GM12892 (cell line): ENCODE measurements at regions not wholly inside any gene's neighbourhood (a gene's known extent, or its start where the extent isn't known, plus 50 kb on each side); places are given as distances from the start of the nearest gene placed in this dataset.

Source experiments
- DNase-seq: peaks from one replicate; pipeline ENCODE4 v3.0.0; 2011; ENCODE audit not compliant: insufficient read length
- FAIRE-seq: peaks from 2 replicates; lab custom pipeline; 2011; peaks lifted over from hg19 to GRCh38; lab: Jason Lieb, UNC
- POLR2A ChIP-seq: IDR thresholded peaks from 2 replicates; pipeline ENCODE4 v1.6.1; 2011; ENCODE audit warnings: low read depth, low read length, control low read depth
- POLR2AphosphoS5 ChIP-seq: IDR thresholded peaks from 2 replicates; pipeline ENCODE4 v1.6.1; 2011; ENCODE audit warnings: low read depth, low read length, control low read depth
- TAF1 ChIP-seq: IDR thresholded peaks from 2 replicates; pipeline ENCODE4 v1.6.1; 2011; ENCODE audit warnings: low read depth, mild to moderate bottlenecking, control low read depth, low read length, borderline replicate concordance

DNA sequence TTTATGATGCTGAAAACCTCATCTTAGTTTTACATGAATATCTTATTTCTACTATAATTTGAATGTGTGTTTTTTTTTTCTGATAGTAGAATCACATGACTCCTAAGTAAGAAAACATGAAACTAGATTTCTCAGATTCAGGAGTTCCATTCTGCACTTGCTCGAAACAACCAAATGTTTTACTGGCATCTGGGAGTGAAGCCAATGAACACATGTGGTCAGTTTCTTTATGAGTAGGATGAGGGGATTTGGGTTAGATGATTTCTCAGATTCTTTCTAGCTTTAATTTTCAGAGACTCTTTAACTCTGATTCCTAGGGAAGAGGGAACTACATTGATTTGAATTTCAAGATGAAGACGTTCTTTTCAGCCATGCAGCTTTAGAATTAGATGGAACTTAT, 225.0 kb upstream of the NT5C1B start:
- no peak for FAIRE-seq
- TF ChIP-seq TAF1 = no peak
- TF ChIP-seq POLR2A = no peak
- no peak for TF ChIP-seq POLR2AphosphoS5
- no peak for DNase-seq

DNA sequence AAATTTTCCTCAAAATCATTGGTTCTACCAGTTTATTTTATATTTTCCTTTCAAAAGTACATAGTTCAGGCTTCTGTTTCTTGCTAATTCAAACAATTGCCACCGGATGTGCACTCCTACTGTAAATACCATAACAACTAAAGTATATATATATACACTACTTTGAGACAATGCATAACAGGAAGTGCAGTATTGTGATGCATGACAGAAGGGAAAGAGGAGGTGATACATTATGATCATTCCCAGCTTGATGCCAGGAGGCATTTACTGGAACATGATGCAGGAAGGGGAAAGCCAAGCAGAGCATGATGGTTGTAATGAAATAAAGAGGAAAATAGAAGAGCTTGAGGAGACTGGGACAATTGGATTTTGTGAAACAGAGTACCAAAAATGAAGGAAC, 215.2 kb upstream of the NT5C1B start:
- no peak for DNase-seq
- FAIRE-seq = no peak
- TF ChIP-seq TAF1 (no peak), POLR2A (no peak), POLR2AphosphoS5 (no peak)

DNA sequence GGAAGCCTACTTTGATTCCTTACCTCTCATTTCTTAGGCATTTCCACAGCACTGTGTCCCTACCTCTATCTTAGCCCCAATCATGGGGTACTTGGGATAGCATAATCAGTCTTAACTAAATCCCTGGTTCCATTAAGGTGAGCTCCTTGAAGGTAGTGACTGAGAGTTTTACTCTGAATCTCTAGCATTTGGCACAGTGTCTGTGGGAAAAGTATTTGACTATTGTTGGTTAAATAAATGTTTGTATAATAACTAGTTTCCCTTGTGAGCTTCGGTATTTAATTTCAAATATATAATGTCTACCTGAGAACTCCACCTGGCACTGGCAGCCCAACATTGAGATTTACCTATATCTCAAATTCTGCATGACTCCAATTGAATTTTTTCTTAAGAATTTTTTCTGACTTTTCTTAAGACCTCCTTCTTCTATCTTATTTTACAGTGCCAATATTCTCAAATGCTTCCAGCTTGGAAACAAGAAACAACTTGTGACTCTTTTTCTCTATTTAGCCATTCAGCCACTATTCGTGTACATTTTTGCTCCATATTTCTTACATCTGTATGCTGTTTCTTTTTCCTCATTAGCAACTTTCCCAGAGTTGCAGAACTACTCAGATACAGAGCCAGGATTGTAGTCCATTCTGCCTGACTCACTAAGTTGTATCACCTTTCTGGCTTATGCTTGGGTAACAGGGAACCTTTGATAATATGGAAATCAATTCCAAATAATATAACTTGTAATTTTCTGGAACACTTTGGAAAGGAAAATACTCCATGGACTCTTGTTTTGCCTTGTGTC, 214.0 kb upstream of the NT5C1B start:
- no peak for TF ChIP-seq TAF1
- TF ChIP-seq POLR2AphosphoS5 = no peak
- TF ChIP-seq POLR2A = no peak
- FAIRE-seq = no peak
- no peak for DNase-seq

DNA sequence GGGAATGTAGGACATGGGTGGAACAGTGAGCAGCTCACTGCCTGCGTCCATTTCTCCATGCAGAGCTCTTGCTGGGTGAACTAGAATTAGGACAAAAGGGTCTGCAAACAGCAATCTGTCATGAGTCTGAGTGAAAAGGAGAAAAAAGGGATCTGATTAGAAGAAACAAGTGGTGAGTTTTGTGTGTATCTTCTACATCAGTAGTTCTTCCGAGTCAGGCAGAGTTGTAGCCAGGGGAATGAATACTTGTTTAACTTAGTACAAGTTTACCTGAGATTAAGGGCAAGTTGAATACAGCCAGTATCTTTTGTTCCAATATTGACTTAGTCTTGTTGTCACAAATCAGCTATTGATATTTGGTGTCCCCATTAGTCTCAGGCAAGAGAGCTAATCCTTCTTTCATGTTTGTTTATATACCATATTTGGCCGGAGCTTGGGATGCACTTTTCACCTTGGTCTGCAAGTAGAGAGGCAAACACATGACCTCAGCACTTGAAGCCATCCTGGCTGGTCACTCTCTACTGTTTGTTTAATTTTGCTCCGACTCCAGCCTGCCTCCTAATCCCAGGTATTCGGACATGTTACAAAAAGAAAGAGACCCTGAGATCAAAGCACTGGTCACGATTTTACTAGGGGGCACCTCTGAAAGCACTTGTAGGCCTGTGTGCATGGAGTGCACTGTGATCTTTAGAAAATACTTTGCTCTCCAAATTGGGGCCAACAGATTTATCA, 211.0 kb upstream of the NT5C1B start:
- FAIRE-seq (no peak), DNase-seq (no peak)
- TF ChIP-seq POLR2AphosphoS5 (no peak), POLR2A (no peak), TAF1 (no peak)

DNA sequence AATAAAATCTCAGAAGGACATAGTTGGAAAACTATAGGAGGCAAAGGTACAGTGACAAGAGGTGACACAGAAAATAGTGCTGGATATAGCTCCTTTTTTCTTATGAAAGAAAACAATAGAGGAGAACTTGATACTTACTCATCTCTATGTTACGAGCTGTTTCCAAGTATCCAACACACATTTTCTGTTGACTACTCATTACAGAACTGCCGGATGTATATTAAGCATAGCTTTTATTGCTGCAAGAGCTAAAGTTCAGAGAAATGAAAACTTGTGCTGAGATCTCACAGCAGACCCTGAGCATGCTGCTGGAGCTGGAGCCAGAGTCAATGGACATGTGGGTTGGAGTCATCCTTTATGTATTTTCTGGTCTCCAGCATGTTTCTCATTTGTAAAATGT, 210.0 kb upstream of the NT5C1B start:
- TF ChIP-seq POLR2AphosphoS5 = no peak
- no peak for TF ChIP-seq TAF1
- no peak for TF ChIP-seq POLR2A
- DNase-seq (no peak), FAIRE-seq (no peak)

DNA sequence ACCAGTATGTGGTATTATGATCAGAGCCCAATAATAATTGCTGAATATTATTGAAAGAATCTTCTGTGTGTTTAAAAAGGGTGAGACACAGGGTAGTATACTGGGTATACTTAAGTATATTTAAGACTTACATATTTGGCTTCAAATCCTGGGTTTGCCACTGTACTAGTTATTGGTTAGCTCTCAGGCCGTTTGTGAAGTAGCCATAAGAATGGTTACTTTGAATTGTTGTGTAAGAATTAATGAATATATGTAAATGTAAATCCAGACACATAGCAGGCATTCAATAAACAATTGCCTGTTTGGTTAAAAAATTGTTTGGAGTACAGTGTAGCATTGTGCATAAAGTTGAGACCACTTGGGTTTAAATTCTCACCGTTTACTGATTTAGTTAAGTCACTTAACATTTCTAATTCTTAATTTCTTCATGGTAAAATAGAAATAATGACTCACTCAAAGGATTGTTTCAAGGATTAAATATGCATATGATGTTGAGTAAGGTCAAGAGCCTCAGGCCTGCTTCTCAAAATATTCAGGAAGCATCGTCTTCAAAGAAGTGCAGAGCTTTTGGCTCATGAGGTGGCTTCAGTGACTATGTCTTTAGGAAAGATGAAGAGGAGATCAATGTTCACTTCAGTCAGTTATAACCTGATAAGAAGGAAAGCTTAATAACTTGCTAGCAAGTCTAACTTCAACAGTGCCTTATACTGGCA, 207.9 kb upstream of the NT5C1B start:
- TF ChIP-seq TAF1 (no peak), POLR2AphosphoS5 (no peak), POLR2A (no peak)
- DNase-seq = no peak
- no peak for FAIRE-seq

DNA sequence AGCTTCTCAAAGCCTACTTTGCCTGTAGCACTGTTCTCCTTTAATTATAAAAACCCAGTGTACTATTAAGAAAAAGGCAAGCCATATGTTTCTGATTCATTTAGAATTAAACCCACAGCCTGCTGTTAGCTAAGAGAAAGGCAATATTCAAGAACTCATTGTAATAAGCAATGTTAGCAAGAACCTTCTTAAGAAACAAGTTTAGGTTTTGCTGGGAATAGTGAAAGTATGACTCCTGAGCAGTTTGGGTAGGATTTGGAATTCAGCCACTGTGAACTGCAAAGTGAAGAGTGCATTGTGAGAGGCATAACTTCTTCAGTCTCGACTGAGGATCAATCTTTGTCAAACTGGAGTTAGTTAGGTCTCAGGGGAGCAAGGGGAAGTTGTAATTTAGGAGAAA, 206.5 kb upstream of the NT5C1B start:
- no peak for DNase-seq
- FAIRE-seq = no peak
- TF ChIP-seq POLR2AphosphoS5 (no peak), POLR2A (no peak), TAF1 (no peak)

DNA sequence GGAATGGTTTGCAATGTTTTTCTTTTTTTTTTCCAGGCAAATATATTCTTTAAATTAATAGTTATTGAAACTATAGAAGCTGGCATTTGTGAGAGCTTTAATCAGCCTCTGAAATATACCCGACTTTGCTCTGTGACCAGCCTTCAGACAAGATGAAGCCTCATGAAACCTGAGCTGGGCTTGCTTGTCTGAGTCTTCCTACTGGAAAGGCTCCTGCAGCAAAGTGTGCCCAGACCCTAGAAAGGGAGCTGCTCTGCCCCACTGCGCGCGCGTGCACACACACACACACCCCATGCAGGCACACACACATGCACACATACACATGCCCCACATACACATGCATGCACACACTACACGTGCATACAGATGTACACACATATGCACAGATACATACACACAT, 203.3 kb upstream of the NT5C1B start:
- FAIRE-seq (no peak), DNase-seq (no peak)
- TF ChIP-seq TAF1 (no peak), POLR2AphosphoS5 (no peak), POLR2A (no peak)

DNA sequence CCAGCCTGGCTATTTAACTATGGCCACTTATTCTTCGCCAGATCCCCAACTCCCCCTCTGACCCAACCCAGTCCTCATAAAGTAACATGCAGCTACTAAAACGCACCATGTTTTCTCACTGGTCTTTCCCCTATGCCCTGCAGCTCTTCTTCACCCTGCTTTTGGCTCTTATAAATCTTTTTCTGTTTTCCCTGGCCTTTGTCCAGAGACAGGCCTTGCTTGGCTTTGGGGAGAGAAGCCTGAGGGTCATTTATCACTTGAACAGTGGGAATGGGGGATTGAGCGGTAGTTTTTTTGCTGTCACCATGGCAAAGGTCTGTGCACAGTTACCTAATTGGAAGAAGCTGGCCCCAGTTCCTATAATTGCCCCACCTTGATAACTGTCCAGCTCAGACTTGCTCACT, 202.9 kb upstream of the NT5C1B start:
- FAIRE-seq = no peak
- DNase-seq = no peak
- TF ChIP-seq POLR2A (no peak), TAF1 (no peak), POLR2AphosphoS5 (no peak)

DNA sequence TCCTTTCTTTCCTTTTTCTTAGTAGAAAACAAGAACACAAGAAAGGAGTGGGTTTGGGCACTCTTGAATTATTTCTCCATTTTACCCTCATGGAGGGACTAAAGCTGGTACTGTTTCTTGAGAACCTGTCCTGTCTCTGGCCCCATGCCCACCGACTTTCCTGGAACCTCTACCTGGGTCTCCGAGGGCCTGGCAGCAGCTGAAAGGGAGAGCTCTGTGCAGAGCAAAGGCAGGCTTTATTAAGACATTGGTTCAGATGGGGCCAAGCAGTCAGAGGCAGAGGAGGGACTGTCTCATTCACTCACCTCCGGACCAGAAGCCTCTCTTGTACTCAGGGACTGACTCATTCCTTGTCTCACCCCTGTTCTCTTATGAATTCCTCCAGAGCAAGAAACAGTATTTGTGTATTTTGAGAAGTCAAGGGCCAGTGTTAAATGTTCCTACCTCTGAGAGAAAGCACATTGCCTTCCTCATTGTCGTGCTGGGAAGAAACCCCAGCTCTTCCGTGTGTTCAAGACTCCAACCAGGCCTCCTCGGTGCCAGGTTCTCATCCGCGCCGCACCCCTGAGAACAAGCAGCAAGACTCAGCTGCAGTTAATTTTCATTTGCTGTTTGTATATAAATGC, 201.9 kb upstream of the NT5C1B start:
- no peak for TF ChIP-seq TAF1
- no peak for TF ChIP-seq POLR2AphosphoS5
- no peak for TF ChIP-seq POLR2A
- DNase-seq (no peak), FAIRE-seq (no peak)

DNA sequence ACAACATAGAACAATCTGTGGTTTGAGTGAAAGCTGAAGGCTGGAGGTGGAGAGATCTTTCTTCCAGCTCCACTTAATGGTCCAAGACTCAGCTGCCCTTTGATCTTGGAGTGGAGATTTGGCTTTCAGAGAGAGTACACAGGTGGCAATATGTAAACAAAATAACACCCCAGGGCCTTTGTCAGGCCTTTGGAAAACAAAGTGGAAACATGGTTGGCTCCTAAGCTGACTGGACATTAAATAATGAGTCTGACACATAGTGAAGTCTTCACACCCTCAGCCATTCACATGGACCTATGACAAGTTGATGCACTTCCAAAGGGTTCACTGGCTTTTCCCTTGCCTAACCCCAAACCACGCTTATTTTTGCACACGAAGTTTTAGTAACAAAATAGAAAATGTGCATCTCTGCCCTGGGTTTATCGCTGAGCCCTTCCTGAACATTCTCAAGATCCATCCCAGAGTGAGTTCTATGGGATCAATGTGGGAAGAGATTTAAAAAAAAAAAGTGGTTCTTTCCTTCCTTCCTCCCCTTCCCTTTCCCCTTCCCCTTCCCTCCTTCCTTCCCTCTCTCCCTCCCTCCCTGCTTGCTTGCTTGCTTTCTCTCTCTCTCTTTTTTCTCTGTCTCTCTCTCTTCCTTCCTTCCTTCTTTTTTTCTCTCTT, 201.3 kb upstream of the NT5C1B start:
- TF ChIP-seq POLR2A (no peak), POLR2AphosphoS5 (no peak), TAF1 (no peak)
- DNase-seq (no peak), FAIRE-seq (no peak)
